ENCODE measurements at regions not wholly inside any gene's neighbourhood (a gene's known extent, or its start where the extent isn't known, plus 50 kb on each side); places are given as distances from the start of the nearest gene placed in this dataset.

GRCh38 chr2:17328161-17328560, 190.1 kb downstream of the RAD51AP2 start:
- no peak overlapping the region for H3K4ac ChIP-seq (ENCODE audit: low read depth in 1 of 2, low read length in 2 of 2)
- H2AFZ ChIP-seq (ENCODE audit: low read depth, low read length) = no peak overlapping the region
- no peak overlapping the region for H3K14ac ChIP-seq (ENCODE audit: low read length in 2 of 2)
- no peak overlapping the region for H2AK5ac ChIP-seq (ENCODE audit: low read length, severe bottlenecking)
- no peak overlapping the region for H3K4me2 ChIP-seq (ENCODE audit: low read length, poor library complexity, severe bottlenecking)
- H3K18ac ChIP-seq (ENCODE audit: low read depth in 1 of 2, low read length in 2 of 2) = no peak overlapping the region
- no peaks in the 10 kb centered on the region for H3K36me3 ChIP-seq (ENCODE audit: control insufficient read depth in 1 of 2, insufficient read depth in 2 of 2, low read depth in 1 of 2, low read length in 2 of 2)
- H3K27me3 ChIP-seq (ENCODE audit: control insufficient read depth in 1 of 2, insufficient read depth in 1 of 2, low read length in 2 of 2) = no peaks in the 10 kb centered on the region
- no peak overlapping the region for H2BK12ac ChIP-seq (ENCODE audit: low read length in 2 of 2)
- peaks cover 3% of the 10 kb centered on the region for H3K4me1 ChIP-seq (ENCODE audit: control insufficient read depth, insufficient read depth, low read depth, low read length)
- H4K8ac ChIP-seq (ENCODE audit: low read length) = no peak overlapping the region
- no peak for DNase-seq
- no CpG with 5 or more reads among the region's 1 CpG for WGBS
- H3K23ac ChIP-seq (ENCODE audit: low read length in 2 of 2) = no peak overlapping the region
- no peak overlapping the region for H3K9ac ChIP-seq (ENCODE audit: low read length)
- no peak overlapping the region for H2BK120ac ChIP-seq (ENCODE audit: low read depth, low read length)
- no peak overlapping the region for H3K27ac ChIP-seq (ENCODE audit: low read length, poor library complexity, severe bottlenecking)
- no peaks in the 10 kb centered on the region for H3K9me3 ChIP-seq (ENCODE audit: control insufficient read depth, low read length)
- H3K4me3 ChIP-seq (ENCODE audit: insufficient read depth in 1 of 2, low read depth in 1 of 2, low read length in 2 of 2) = no peak overlapping the region
- H2BK15ac ChIP-seq (ENCODE audit: low read depth, poor library complexity, severe bottlenecking) = no peak overlapping the region
- H2BK5ac ChIP-seq (ENCODE audit: low read depth, low read length, poor library complexity, severe bottlenecking) = no peak overlapping the region
- no peaks in the 10 kb centered on the region for H3K79me1 ChIP-seq (replicated peaks; ENCODE audit: low read length, poor library complexity, severe bottlenecking)
- no peak overlapping the region for H4K91ac ChIP-seq (ENCODE audit: low read length)

- Histone ChIP-seq H3K9ac (ENCODE audit: low read length) (no peak overlapping the region), H4K91ac (ENCODE audit: low read length) (no peak overlapping the region), H3K18ac (ENCODE audit: low read depth in 1 of 2, low read length in 2 of 2) (no peak overlapping the region), H3K4ac (ENCODE audit: low read depth in 1 of 2, low read length in 2 of 2) (no peak overlapping the region), H2BK12ac (ENCODE audit: low read length in 2 of 2) (no peak overlapping the region), H3K23ac (ENCODE audit: low read length in 2 of 2) (no peak overlapping the region), H2BK15ac (ENCODE audit: low read depth, poor library complexity, severe bottlenecking) (no peak overlapping the region), H2BK120ac (ENCODE audit: low read depth, low read length) (no peak overlapping the region), H2AK5ac (ENCODE audit: low read length, severe bottlenecking) (no peak overlapping the region), H4K8ac (ENCODE audit: low read length) (no peak overlapping the region), H3K4me1 (ENCODE audit: control insufficient read depth, insufficient read depth, low read depth, low read length) (peaks cover 3% of the 10 kb centered on the region), H2BK5ac (ENCODE audit: low read depth, low read length, poor library complexity, severe bottlenecking) (no peak overlapping the region), H3K9me3 (ENCODE audit: control insufficient read depth, low read length) (no peaks in the 10 kb centered on the region), H3K79me1 (replicated peaks; ENCODE audit: low read length, poor library complexity, severe bottlenecking) (no peaks in the 10 kb centered on the region), H3K4me3 (ENCODE audit: insufficient read depth in 1 of 2, low read depth in 1 of 2, low read length in 2 of 2) (no peak overlapping the region), H3K27me3 (ENCODE audit: control insufficient read depth in 1 of 2, insufficient read depth in 1 of 2, low read length in 2 of 2) (no peaks in the 10 kb centered on the region), H3K14ac (ENCODE audit: low read length in 2 of 2) (no peak overlapping the region), H3K36me3 (ENCODE audit: control insufficient read depth in 1 of 2, insufficient read depth in 2 of 2, low read depth in 1 of 2, low read length in 2 of 2) (no peaks in the 10 kb centered on the region), H2AFZ (ENCODE audit: low read depth, low read length) (no peak overlapping the region), H3K4me2 (ENCODE audit: low read length, poor library complexity, severe bottlenecking) (no peak overlapping the region), H3K27ac (ENCODE audit: low read length, poor library complexity, severe bottlenecking) (no peak overlapping the region)
- WGBS = 73% methylated on average over 4 of the region's 4 CpGs
- DNase-seq = no peak
These were observed 190.6 kb downstream of the RAD51AP2 start for GRCh38 chr2:17327649-17328048.

GRCh38 chr2:17326717-17327116, 191.5 kb downstream of the RAD51AP2 start:
- H3K79me1 ChIP-seq (replicated peaks; ENCODE audit: low read length, poor library complexity, severe bottlenecking) = no peaks in the 10 kb centered on the region
- H3K4ac ChIP-seq (ENCODE audit: low read depth in 1 of 2, low read length in 2 of 2) = no peak overlapping the region
- no peak overlapping the region for H3K27ac ChIP-seq (ENCODE audit: low read length, poor library complexity, severe bottlenecking)
- no peak overlapping the region for H4K91ac ChIP-seq (ENCODE audit: low read length)
- H2BK5ac ChIP-seq (ENCODE audit: low read depth, low read length, poor library complexity, severe bottlenecking) = no peak overlapping the region
- H2AFZ ChIP-seq (ENCODE audit: low read depth, low read length) = no peak overlapping the region
- H3K23ac ChIP-seq (ENCODE audit: low read length in 2 of 2) = no peak overlapping the region
- no peak for DNase-seq
- no peak overlapping the region for H2BK120ac ChIP-seq (ENCODE audit: low read depth, low read length)
- H2BK15ac ChIP-seq (ENCODE audit: low read depth, poor library complexity, severe bottlenecking) = no peak overlapping the region
- no peaks in the 10 kb centered on the region for H3K9me3 ChIP-seq (ENCODE audit: control insufficient read depth, low read length)
- H3K18ac ChIP-seq (ENCODE audit: low read depth in 1 of 2, low read length in 2 of 2) = no peak overlapping the region
- H3K4me2 ChIP-seq (ENCODE audit: low read length, poor library complexity, severe bottlenecking) = no peak overlapping the region
- H3K27me3 ChIP-seq (ENCODE audit: control insufficient read depth in 1 of 2, insufficient read depth in 1 of 2, low read length in 2 of 2) = no peaks in the 10 kb centered on the region
- H2AK5ac ChIP-seq (ENCODE audit: low read length, severe bottlenecking) = no peak overlapping the region
- H3K9ac ChIP-seq (ENCODE audit: low read length) = no peak overlapping the region
- 83% methylated on average over 2 of the region's 2 CpGs for WGBS
- H3K4me1 ChIP-seq (ENCODE audit: control insufficient read depth, insufficient read depth, low read depth, low read length) = peaks cover 3% of the 10 kb centered on the region
- H4K8ac ChIP-seq (ENCODE audit: low read length) = no peak overlapping the region
- H3K14ac ChIP-seq (ENCODE audit: low read length in 2 of 2) = no peak overlapping the region
- H3K4me3 ChIP-seq (ENCODE audit: insufficient read depth in 1 of 2, low read depth in 1 of 2, low read length in 2 of 2) = no peak overlapping the region
- H2BK12ac ChIP-seq (ENCODE audit: low read length in 2 of 2) = no peak overlapping the region
- no peaks in the 10 kb centered on the region for H3K36me3 ChIP-seq (ENCODE audit: control insufficient read depth in 1 of 2, insufficient read depth in 2 of 2, low read depth in 1 of 2, low read length in 2 of 2)

- no peaks in the 10 kb centered on the region for H3K79me1 ChIP-seq (replicated peaks; ENCODE audit: low read length, poor library complexity, severe bottlenecking)
- H3K9me3 ChIP-seq (ENCODE audit: control insufficient read depth, low read length) = no peaks in the 10 kb centered on the region
- H3K18ac ChIP-seq (ENCODE audit: low read depth in 1 of 2, low read length in 2 of 2) = no peak overlapping the region
- H2BK15ac ChIP-seq (ENCODE audit: low read depth, poor library complexity, severe bottlenecking) = no peak overlapping the region
- no peak overlapping the region for H2BK5ac ChIP-seq (ENCODE audit: low read depth, low read length, poor library complexity, severe bottlenecking)
- no peak overlapping the region for H4K91ac ChIP-seq (ENCODE audit: low read length)
- peaks cover 3% of the 10 kb centered on the region for H3K4me1 ChIP-seq (ENCODE audit: control insufficient read depth, insufficient read depth, low read depth, low read length)
- no peak overlapping the region for H3K14ac ChIP-seq (ENCODE audit: low read length in 2 of 2)
- H3K36me3 ChIP-seq (ENCODE audit: control insufficient read depth in 1 of 2, insufficient read depth in 2 of 2, low read depth in 1 of 2, low read length in 2 of 2) = no peaks in the 10 kb centered on the region
- H3K4ac ChIP-seq (ENCODE audit: low read depth in 1 of 2, low read length in 2 of 2) = no peak overlapping the region
- H2AK5ac ChIP-seq (ENCODE audit: low read length, severe bottlenecking) = no peak overlapping the region
- H2BK12ac ChIP-seq (ENCODE audit: low read length in 2 of 2) = no peak overlapping the region
- no peak overlapping the region for H3K4me3 ChIP-seq (ENCODE audit: insufficient read depth in 1 of 2, low read depth in 1 of 2, low read length in 2 of 2)
- no peak overlapping the region for H2BK120ac ChIP-seq (ENCODE audit: low read depth, low read length)
- no peak for DNase-seq
- H4K8ac ChIP-seq (ENCODE audit: low read length) = no peak overlapping the region
- H2AFZ ChIP-seq (ENCODE audit: low read depth, low read length) = no peak overlapping the region
- WGBS = 87% methylated on average over 4 of the region's 5 CpGs
- H3K9ac ChIP-seq (ENCODE audit: low read length) = no peak overlapping the region
- H3K4me2 ChIP-seq (ENCODE audit: low read length, poor library complexity, severe bottlenecking) = no peak overlapping the region
- no peak overlapping the region for H3K23ac ChIP-seq (ENCODE audit: low read length in 2 of 2)
- no peak overlapping the region for H3K27ac ChIP-seq (ENCODE audit: low read length, poor library complexity, severe bottlenecking)
- H3K27me3 ChIP-seq (ENCODE audit: control insufficient read depth in 1 of 2, insufficient read depth in 1 of 2, low read length in 2 of 2) = no peaks in the 10 kb centered on the region
These were observed 194.5 kb downstream of the RAD51AP2 start for GRCh38 chr2:17323697-17324096.

Measured in mesenchymal stem cell (in vitro differentiated cells and primary cell).